GM18499 (cell line): ENCODE measurements at regions not wholly inside any gene's neighbourhood (a gene's known extent, or its start where the extent isn't known, plus 50 kb on each side); places are given as distances from the start of the nearest gene placed in this dataset.

Experiments used
- ATAC-seq: cut with Tn5 transposase; IDR thresholded peaks from one replicate; pipeline ENCODE4 v1.9.1; 2021; ENCODE audit warnings: moderate number of reproducible peaks; ENCODE audit not compliant: insufficient read depth, unreplicated experiment

DNA sequence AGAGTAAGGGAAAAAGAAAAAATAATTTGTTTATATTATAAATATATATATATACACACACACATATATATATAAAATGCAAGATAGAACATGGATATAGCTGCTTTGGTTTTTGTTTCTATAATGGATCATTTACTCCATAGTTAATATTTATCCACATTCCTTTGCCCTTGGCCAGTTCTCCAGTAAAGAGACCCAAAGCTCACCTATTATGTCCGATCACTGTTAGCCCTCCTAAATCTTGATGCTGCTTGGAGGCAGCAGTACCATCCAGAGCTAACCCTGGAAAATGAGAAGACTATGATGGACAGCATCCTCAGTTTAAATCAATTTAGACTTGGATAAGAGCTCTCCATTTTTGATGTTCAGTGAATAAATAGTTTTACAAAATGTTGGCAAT lies 407.7 kb downstream of the PLPP3 start:
- ATAC-seq: no peak

GRCh38 chr1:56170784-56171320 lies 408.5 kb downstream of the PLPP3 start:
- ATAC-seq: no peak

DNA sequence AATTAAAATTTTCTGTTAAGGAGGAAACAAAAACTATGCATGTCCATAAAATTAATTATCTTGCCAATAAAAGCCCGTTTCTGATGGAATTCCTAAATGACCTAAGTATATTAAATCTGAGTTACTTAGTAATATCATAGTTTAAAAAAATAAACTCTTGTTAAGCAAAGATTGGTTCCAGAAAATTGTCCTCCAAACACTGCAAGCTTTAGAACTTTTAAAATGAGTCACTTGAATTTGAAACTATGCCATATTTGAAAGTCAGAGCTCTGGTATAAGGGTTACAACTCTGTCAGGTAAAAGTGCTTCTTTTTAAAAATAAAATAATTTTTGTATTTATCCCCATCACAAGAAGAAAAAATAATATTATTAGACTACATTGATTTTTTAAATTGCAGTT lies 409.5 kb downstream of the PLPP3 start:
- ATAC-seq: no peak

DNA sequence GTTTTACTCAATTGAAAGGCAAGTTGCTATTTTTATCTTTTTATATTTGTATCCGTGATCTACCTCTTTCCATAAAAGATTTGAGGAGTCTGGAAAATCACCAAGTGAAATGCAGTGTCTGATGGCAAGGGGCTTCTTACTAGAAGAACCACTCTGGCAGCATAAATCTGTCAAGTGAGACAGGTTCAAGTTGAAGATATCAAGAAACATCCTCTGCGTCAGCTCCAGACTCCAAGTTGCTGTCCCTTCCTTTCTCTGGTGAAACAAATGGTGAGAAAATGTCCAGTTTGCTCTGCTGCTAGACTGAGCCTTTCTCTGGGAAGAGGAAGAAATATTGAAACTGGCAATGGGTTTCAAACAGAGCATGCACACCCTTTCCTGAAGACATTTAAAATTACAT lies 411.2 kb downstream of the PLPP3 start:
- no peak for ATAC-seq

DNA sequence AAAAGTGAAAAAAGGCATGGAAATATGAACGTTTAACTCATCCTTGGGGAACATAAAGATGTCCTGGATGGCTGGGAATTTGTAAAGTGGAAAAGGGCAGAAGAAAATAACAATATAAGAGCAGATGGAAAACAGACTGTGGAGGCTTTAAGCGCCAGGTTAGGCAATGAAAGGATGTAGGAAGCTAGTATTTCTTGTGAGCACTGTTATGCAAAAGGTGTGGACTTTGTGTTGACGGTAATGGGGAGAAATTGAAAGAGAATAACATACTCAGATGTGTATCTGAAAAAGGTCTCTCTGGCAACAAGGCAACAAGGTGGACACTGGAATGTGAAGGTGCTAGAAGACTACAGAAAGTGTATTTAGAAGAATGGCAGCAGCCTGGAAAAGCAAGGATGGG lies 411.8 kb downstream of the PLPP3 start:
- ATAC-seq: no peak

DNA sequence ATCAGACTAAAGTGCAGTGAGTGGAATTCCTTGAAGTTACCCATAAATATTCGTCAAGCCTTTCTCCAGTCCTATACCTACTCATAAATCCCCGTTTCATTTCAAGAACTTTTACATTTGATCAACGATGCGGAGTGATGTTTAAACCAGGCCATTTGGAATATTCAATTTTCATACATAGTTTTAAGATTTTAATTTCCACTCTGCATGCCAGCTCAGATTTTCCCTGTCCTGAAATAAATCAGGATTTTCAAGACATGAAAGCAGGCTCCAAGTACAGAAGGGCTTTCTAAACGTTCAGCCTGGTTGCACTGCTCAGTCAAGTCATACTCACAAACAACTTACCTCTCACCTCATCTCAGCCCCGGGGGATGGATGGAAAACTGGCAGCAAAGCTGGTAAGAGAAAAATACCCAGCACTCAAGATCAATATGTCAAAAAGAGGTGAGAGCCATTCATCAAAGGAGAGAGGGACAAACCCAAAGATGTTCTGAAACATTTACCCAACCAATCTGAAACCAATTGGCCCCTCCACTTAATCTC lies 418.5 kb downstream of the PLPP3 start:
- no peak for ATAC-seq

- ATAC-seq: no peak
Measured at GRCh38 chr1:56156971-56157876, 422.1 kb downstream of the PLPP3 start.

DNA sequence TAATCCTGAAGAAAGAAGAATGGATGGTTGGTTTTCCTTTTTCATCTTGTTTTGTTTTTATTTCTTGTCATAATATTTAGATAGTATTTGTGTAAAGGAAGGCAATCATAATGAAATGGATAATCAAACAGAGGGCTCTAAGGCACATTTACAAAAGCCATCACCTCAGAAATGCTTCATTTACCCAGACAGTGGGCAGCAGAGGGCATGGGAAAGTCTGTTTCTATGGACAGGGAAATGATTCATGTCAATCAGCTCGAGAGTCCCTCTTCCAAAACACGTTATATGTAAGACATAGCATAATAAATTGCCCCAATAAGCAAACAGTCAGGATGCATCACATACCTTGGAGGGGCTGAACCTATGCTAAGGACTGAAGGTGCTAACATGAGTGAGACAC lies 426.1 kb downstream of the PLPP3 start:
- no peak for ATAC-seq

DNA sequence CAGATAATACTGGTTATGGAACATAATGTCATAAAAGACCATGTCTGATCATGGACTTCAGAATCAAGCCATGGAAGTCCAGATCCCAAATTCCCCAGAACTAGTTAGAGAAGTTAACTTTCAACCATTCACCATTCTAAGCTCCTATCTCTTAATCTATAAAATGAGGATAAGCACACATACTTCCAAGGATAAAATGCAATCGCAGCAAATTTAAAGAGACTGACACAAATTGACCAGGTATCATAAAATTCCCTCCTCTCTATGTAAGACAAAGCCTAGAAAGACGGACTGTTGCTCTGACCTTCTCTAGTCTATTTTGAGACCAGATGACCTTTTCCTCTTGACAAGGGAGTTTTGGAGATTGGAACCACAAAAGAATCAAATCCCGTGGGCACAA lies 426.7 kb downstream of the PLPP3 start:
- ATAC-seq: no peak

GRCh38 chr1:56151402-56151801 lies 428.0 kb downstream of the PLPP3 start:
- ATAC-seq: no peak

GRCh38 chr1:56150441-56151215 lies 428.7 kb downstream of the PLPP3 start:
- ATAC-seq: no peak

DNA sequence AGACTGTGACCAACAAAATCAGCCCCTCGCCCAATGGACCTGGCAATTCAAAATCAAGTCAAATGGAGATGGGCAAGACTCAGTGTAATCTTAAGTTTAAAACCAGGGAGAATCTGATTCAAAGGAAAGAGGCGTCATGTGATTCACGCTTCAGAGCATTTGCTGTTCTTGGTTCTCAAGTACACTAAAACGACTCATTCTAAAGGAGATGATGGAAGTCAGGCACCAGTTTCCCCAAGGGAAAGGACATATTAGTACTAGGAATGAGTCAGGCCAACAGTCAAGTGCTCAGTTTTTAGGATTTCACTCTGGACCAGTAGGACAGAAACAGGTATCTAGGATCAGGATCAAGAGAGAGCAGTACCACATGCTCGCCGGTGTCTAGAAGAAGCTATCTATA lies 429.6 kb downstream of the PLPP3 start:
- ATAC-seq: no peak

- ATAC-seq: no peak
Measured at GRCh38 chr1:56148326-56149193, 430.8 kb downstream of the PLPP3 start.

DNA sequence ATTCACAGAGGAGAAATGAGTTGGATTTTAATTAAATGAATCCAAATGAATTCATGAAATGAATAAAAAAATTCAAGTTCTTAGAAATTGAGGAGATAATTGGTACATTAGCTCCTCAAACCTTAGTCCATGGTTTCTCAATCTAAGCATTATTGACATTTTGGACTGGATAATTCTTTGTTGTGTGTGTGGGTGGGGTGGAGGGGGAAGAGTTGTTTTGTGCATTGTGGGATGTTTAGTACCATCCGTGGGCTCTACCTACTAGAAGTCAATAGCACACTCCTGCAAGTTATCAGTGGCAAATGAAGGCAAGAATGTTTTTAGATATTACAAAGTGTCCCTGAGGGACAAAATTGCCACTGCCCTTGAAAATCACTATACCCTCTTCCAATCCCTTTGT lies 431.9 kb downstream of the PLPP3 start:
- no peak for ATAC-seq

- ATAC-seq: no peak
Measured at GRCh38 chr1:56147034-56147433, 432.3 kb downstream of the PLPP3 start.

DNA sequence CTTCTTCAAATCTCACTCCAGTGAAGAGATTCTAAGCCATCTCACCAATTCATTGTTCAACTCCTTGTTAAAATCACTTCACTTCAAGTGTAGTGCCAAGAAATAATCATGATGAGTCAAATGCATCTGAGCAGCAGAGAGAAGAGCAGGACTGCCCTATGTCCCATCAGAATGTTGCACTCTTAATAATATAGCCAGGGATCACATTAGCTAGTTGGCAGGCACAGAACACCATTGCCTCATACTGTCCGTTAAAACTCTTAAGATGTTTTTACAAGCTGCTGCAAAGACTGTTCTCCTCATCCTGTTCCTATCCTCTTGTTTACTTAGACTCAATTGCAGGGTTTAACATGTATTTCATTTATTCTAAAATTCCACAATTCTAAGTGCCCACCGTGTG lies 432.9 kb downstream of the PLPP3 start:
- ATAC-seq: no peak

GRCh38 chr1:56145581-56145980 lies 433.8 kb downstream of the PLPP3 start:
- no peak for ATAC-seq

GRCh38 chr1:56142301-56142700 lies 437.1 kb downstream of the PLPP3 start:
- ATAC-seq: no peak

DNA sequence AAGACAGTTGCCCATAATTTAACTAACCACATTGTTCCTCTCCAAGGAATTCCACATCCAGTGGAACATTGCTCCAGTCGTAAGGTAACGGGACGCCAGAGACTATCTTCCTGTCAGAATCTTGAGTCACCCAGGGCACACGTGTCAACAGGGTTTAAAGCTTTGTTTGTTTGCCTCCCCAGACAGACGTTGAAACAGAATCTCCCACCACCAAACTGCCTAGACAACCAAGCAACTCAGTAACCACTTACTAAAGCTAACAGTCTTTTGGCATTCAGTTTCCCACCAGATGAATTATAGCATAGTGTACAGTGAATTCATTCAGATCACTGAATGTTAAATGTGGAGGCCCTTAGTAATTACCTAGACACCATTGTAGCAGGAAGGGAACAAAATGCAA lies 439.5 kb downstream of the PLPP3 start:
- ATAC-seq: no peak
